Rectal smooth muscle tissue (tissue), 1 donor: ENCODE measurements at regions not wholly inside any gene's neighbourhood (a gene's known extent, or its start where the extent isn't known, plus 50 kb on each side); places are given as distances from the start of the nearest gene placed in this dataset.
"Not testable (repeated sequence)": the region's sequence is repeated elsewhere in the genome, so short reads cannot be mapped to it uniquely, and the experiment has no call there.

Source experiments
- H3K27ac ChIP-seq: one replicate; pipeline ENCODE4 v1.7.0; 2013; ENCODE audit warnings: low read depth, low read length, inconsistent platforms
- H3K27me3 ChIP-seq: one replicate; pipeline ENCODE4 v1.7.0; 2013; ENCODE audit warnings: low read length; ENCODE audit not compliant: control insufficient read depth, insufficient read depth
- H3K36me3 ChIP-seq: one replicate; pipeline ENCODE4 v1.7.0; 2013; ENCODE audit warnings: low read length; ENCODE audit not compliant: control insufficient read depth, insufficient read depth
- H3K4me1 ChIP-seq: one replicate; pipeline ENCODE4 v1.7.0; 2013; ENCODE audit warnings: low read length; ENCODE audit not compliant: control insufficient read depth, insufficient read depth
- H3K4me3 ChIP-seq: one replicate; pipeline ENCODE4 v1.7.0; 2013; ENCODE audit warnings: low read length
- H3K9ac ChIP-seq: one replicate; pipeline ENCODE4 v1.7.0; 2013; ENCODE audit warnings: low read length

DNA sequence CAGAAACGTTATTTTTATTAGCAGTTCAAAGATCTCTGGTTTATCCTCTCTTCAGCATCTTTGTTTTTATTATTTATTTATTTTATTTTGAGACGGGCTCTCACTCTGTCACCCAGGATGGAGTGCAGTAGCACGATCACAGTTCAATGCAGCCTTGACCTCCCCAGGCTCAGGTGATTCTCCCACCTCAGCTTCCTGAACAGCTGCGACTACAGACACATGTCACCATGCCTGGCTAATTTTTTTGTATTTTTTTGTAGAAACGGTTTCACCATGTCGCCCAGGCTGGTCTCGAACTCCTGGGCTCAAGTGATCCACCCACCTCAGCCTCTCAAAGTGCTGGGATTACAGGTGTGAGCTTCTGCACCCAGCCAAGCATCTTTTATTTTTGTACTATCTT lies 147.7 kb downstream of the CDRT15L2 start:
- not testable (repeated sequence) for H3K4me3 ChIP-seq, H3K27me3 ChIP-seq, H3K27ac ChIP-seq, H3K36me3 ChIP-seq, H3K9ac ChIP-seq, H3K4me1 ChIP-seq

DNA sequence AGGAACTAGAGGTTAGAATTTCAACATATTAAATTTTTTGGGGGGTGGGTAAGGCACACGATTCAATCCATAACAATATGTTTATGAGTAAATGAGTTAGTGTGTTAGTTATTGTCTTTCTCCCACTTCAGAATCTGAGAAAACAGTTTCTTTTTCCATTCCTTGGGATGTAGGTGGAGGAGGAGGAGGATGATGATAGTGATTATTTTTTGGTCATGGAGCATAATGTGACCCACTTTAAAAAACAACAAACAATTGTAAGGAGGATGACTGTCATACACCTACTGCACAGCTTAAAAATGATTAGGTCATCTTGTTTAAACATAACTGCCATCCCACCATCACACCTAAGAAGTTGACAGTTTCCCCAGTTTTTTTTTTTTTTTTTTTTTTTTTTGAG lies 148.7 kb downstream of the CDRT15L2 start:
- Histone ChIP-seq H3K4me3 (no peak overlapping the region), H3K27ac (no peak overlapping the region), H3K9ac (no peak overlapping the region), H3K36me3 (no peaks in the 10 kb centered on the region), H3K4me1 (no peaks in the 10 kb centered on the region), H3K27me3 (no peaks in the 10 kb centered on the region)

DNA sequence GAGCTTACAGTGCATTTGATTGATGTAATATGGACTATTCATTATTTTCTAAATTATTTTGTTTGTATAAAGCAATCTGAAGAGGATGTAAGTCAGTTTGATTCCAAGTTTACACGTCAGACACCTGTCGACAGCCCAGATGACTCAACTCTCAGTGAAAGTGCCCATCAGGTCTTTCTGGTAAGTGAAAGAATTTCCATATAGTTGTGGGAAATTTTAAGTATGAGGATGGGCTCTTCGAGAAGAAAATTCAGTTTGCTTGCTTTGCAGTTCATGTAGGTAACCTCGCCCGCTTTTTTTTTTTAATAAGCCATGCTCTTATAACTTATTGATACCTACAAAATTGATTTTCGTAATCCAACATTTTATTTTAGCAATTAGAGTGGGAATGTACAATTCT lies 151.6 kb downstream of the CDRT15L2 start:
- not testable (repeated sequence) for H3K27me3 ChIP-seq, H3K4me1 ChIP-seq, H3K9ac ChIP-seq, H3K36me3 ChIP-seq, H3K4me3 ChIP-seq, H3K27ac ChIP-seq

DNA sequence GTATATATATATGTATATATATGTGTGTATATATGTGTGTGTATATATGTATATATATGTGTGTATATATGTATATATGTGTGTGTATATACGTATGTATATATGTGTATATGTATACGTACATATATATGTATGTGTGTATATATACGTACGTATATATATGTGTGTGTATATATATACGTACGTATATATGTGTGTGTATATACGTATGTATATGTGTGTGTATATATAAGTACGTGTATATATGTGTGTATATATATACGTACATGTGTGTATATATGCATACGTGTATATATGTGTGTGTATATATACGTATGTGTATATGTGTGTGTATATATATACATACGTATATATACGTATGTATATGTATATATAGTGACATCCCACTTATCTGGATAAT lies 154.4 kb downstream of the CDRT15L2 start:
- Histone ChIP-seq H3K4me1 (no peaks in the 10 kb centered on the region), H3K4me3 (no peak overlapping the region), H3K27me3 (no peaks in the 10 kb centered on the region), H3K9ac (no peak overlapping the region), H3K36me3 (no peaks in the 10 kb centered on the region), H3K27ac (no peak overlapping the region)

DNA sequence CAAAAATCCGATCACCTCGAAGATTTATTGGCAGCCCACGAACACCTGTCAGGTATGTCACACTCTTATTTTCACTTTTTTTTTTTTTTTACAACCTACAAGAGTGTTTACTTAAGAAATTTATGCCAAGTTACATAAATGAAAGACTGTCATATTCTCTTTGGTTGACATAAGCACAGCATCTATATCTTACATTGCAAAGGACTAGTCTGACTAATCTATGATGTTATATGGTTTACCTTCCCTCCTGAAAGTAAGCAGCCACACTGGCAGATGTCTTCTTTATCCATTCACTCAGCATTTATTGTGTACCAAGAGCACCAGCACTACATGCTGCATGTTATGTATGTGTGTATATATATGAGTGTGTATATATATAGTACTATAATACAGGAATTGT lies 156.3 kb downstream of the CDRT15L2 start:
- Histone ChIP-seq H3K27ac (no peak overlapping the region), H3K9ac (no peak overlapping the region), H3K4me1 (no peaks in the 10 kb centered on the region), H3K4me3 (no peak overlapping the region), H3K36me3 (no peaks in the 10 kb centered on the region), H3K27me3 (no peaks in the 10 kb centered on the region)

DNA sequence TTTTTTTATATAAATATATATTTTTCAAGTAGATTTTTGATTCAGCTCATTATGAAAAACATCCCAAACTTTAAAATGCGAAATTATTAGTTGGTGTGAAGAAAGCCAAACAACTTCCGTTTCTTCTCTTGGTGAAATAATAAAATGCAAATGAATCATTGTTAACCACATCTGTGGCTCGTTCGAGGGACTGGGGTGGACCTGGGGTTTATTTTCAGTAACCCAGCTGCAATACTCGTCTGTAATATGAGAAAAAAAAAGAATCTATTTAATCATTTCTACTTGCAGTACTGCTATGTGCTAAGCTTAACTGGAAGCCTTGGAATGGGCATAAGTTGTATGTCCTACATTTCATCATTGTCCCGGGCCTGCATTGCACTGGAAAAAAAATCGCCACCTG lies 158.1 kb downstream of the CDRT15L2 start:
- H3K4me3 ChIP-seq, H3K27me3 ChIP-seq, H3K4me1 ChIP-seq, H3K36me3 ChIP-seq, H3K27ac ChIP-seq, H3K9ac ChIP-seq: not testable (repeated sequence)

DNA sequence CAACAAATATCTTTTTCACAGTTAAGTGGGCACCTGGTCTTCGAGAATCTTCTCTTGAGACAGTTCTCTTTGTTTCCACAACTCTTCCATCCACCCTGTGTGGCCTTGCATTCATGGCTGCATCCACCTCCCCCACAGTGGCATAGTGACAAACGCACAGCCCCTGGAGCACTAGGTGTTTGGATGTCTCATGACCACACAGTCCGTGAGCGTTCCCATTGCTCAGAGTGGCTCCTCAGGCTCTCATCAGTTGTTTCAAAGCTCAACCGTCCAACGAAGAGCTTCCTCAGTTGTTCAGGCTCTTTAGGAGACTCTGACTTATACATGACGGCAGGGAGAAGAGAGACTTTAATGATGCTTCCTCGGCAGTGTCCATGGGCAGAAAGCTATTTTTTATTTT lies 191.6 kb downstream of the CDRT15L2 start:
- Histone ChIP-seq H3K4me1 (no peaks in the 10 kb centered on the region), H3K27me3 (no peaks in the 10 kb centered on the region), H3K36me3 (no peaks in the 10 kb centered on the region), H3K4me3 (no peak overlapping the region), H3K27ac (no peak overlapping the region), H3K9ac (no peak overlapping the region)

DNA sequence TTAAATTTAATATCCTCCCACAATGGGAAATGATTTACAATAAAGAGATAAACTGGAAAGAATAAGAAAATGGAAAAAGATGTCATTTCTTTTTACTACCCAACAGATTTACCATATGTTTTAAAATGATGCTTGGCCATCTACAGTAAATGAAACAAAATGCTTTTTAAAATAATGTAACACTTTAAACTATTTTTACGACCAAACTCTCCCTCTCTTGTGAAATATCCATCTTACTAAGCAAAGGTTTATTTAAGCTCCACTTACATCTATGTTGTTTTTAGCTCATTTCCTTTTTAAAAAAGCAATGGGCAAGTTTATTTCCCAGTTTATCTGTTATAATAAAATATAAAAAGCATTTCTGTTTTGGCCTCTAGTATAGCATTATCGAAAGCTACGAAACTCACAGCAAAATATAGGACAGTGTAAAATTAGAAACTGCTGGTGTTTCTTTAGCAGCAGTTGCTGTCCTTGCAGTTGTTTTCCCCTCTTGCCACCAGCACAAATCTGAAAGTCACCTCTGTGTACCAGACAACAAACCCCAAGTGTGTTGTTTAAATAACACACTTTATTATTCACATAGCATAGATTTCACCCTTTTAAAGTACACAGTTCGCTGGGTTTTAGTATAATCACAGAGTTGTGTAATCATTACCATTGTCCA lies 195.1 kb downstream of the CDRT15L2 start:
- no peak overlapping the region for H3K4me3 ChIP-seq
- no peaks in the 10 kb centered on the region for H3K4me1 ChIP-seq
- H3K36me3 ChIP-seq = no peaks in the 10 kb centered on the region
- H3K9ac ChIP-seq = no peak overlapping the region
- H3K27ac ChIP-seq = no peak overlapping the region
- H3K27me3 ChIP-seq = no peaks in the 10 kb centered on the region

DNA sequence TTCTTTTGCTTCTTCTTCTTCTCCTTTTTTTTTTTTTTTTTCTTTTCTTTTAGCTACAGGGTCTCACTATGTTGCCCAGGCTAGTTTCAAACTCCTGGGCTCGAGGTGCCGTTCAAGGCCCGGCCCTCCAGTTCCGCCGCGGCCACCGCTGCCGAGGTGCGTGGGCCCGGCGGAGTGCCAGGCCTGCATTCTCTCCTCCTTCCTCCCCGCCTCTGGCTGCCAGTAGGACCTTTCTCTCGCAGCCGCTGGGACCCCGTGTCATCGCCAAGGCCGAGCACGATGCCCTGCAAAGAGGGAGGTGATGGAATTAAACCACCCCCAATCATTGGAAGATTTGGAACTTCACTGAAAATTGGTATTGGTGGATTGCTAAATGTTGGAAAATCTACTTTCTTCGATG lies 195.8 kb downstream of the CDRT15L2 start:
- no peak overlapping the region for H3K9ac ChIP-seq
- no peak overlapping the region for H3K4me3 ChIP-seq
- H3K4me1 ChIP-seq = no peaks in the 10 kb centered on the region
- H3K27me3 ChIP-seq = no peaks in the 10 kb centered on the region
- no peaks in the 10 kb centered on the region for H3K36me3 ChIP-seq
- H3K27ac ChIP-seq = no peak overlapping the region

DNA sequence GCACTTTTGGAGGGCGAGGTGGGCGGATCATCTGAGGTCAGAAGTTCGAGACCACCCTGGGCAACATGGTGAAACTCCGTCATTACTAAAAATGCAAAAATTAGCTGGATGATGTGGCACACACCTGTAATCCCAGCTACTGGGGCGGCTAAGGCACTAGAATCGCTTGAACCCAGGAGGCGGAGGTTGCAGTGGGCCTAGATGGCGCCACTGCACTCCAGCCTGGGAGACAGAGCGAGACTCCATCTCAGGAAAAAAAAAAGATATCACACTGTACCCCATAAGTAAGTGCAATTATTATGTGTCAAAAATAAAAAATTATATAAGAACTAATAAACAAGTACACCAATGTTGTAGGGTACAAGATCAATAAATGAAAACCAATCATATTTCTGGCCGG lies 200.0 kb downstream of the CDRT15L2 start:
- H3K27ac ChIP-seq = no peak overlapping the region
- H3K4me3 ChIP-seq = no peak overlapping the region
- no peaks in the 10 kb centered on the region for H3K4me1 ChIP-seq
- no peak overlapping the region for H3K9ac ChIP-seq
- no peaks in the 10 kb centered on the region for H3K36me3 ChIP-seq
- no peaks in the 10 kb centered on the region for H3K27me3 ChIP-seq

DNA sequence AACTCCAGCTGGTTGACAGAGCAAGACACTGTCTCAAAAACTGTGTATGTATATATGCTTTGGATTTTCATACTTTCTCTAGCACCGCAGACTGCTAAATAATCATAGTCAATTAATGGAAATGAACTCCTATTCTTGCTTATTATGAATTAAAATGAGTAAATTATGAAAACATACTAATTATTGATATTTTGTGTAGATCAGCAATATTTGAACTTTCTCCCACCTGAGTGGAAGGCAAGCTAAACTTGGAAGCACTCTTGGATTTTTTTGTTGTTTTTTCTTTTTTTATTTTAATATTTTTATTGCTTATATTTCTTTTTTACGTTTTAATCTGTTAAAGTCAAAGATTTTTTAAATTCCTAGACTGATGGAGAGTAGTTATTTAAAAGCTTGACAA lies 201.7 kb downstream of the CDRT15L2 start:
- no peak overlapping the region for H3K4me3 ChIP-seq
- no peaks in the 10 kb centered on the region for H3K4me1 ChIP-seq
- no peaks in the 10 kb centered on the region for H3K27me3 ChIP-seq
- no peak overlapping the region for H3K9ac ChIP-seq
- H3K36me3 ChIP-seq = no peaks in the 10 kb centered on the region
- H3K27ac ChIP-seq = no peak overlapping the region

DNA sequence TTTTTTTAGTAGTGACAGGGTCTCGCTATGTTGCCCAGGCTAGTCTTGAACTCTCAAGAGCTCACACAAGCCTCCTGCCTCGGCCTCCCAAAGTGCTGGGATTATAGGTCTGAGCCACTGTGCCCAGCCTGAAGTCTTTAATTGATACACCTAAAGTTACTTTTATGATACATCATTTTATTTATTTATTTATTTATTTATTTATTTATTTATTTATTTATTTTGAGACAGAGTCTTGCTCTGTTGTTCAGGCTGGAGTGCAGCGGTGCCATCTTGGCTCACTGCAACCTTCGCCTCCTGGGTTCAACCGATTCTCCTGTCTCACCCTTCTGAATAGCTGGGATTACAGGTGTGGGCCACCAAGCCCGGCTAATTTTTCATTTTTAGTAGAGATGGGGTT lies 202.3 kb downstream of the CDRT15L2 start:
- H3K9ac ChIP-seq = not testable (repeated sequence)

DNA sequence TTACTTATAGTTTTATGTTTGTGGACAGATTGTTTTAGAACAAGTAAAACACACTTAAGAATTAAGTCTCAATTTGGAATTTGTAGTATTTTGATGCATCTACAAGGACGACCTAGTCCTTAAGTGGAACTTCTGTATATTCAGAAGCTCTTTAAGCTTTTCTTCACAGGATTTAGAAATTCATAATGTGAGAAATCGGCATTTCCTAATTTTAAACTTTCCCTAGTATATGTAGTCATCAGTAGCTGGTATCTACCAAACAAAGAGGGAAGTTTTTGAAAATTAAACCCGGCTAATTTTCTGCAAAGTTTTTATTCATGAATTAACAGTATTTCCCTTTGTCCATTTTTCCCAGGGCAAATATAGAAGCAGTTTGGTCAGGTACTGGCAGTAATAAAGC lies 203.6 kb downstream of the CDRT15L2 start:
- Histone ChIP-seq H3K4me1 (no peaks in the 10 kb centered on the region), H3K27ac (no peak overlapping the region), H3K36me3 (no peaks in the 10 kb centered on the region), H3K9ac (no peak overlapping the region), H3K27me3 (no peaks in the 10 kb centered on the region), H3K4me3 (no peak overlapping the region)

More for the DNA sequence above, 202.3 kb downstream of the CDRT15L2 start:
- H3K27ac ChIP-seq, H3K4me3 ChIP-seq, H3K4me1 ChIP-seq, H3K36me3 ChIP-seq, H3K27me3 ChIP-seq: not testable (repeated sequence)
